ENCODE measurements at regions not wholly inside any gene's neighbourhood (a gene's known extent, or its start where the extent isn't known, plus 50 kb on each side); places are given as distances from the start of the nearest gene placed in this dataset.
"Not testable (repeated sequence)": the region's sequence is repeated elsewhere in the genome, so short reads cannot be mapped to it uniquely, and the experiment has no call there.

- peak; percentile 9 for DNase-seq (ENCODE audit: low read depth)
These were observed 1774.8 kb downstream of the ARAP2 start for GRCh38 chr4:34469516-34469915.

- no peak for DNase-seq (ENCODE audit: low read depth)
These were observed 1759.1 kb downstream of the ARAP2 start for GRCh38 chr4:34485252-34485651.

GRCh38 chr4:34486461-34487363 lies 1757.6 kb downstream of the ARAP2 start:
- DNase-seq (ENCODE audit: low read depth) = no peak

DNA sequence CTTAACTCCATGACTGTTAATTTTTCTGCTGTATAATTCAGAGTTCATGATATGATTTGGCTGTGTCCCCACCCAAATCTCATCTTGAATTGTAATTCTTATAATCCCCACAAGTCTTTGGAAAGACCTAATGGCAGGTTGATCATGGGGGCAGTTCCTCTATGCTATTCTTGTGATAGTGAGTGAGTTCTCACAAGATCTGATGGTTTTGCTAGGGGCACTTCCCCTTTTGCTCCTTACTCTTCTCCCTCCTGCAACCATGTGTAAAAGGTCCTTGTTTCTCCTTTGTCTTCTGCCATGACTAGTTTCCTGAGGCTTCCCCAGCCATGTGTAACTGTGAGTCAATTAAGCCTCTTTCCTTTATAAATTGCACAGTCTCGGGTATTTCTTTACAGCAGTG lies 1751.9 kb downstream of the ARAP2 start:
- DNase-seq (ENCODE audit: low read depth) = no peak

DNA sequence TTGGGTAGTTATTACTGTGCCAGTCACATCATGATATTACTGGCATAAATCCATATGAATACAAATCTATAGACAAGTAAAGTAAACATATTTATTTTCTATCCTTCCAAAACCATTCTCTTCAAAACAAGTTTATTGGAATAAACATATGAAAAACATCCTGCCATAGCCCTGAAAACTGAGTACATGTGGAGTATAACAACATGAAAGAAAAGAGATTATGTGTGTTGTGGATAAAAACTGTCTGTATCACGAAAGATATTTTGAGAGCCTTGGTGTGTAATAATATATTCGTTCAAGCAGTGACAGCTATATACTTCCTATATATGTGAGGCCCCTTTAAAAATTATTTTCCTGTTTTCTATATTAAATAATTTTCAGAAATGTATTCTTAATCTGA lies 1742.2 kb downstream of the ARAP2 start:
- no peak for DNase-seq (ENCODE audit: low read depth)

DNA sequence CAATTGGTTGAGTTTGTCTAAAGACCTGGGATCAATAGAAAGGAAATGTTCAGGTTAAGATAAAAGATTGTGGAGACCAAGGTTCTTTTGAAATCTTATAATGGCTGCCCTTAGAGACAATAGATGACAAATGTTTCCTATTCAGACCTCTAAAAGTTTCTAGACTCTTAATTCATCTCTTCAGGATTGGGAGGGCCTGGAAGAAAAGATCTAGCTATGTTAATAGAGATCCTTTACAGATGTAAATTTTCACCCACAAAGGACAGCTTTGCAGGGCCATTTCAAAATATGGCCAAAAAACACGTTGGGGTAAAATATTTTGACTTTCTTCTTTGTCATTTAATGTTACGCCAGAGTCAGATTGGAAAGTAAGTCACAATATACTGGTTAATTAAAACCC lies 1739.6 kb downstream of the ARAP2 start:
- DNase-seq (ENCODE audit: low read depth) = not testable (repeated sequence)

GRCh38 chr4:34506511-34507092 lies 1737.7 kb downstream of the ARAP2 start:
- DNase-seq (ENCODE audit: low read depth) = not testable (repeated sequence)

DNA sequence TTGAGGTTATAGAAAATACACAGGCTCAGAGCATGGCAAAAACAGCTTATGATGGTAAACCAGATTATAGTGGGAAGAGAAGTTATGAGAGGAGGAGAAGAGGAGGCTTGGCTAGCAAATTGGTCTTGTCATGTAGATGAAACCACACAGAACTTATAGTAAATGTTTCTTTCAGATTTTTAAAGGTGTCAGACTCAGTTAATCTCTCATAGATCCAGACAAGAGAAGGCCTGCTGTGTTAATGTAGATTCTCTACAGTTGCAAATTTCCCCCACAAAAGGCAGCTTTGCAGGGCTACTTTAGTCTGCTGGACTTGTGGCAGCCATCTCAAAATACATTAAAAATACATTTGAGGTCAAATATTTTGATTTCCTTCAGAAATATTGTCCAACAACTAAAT lies 1731.7 kb downstream of the ARAP2 start:
- no peak for DNase-seq (ENCODE audit: low read depth)

- peak; percentile 8 for DNase-seq (ENCODE audit: low read depth)
These were observed 1727.8 kb downstream of the ARAP2 start for GRCh38 chr4:34516524-34516923.

DNA sequence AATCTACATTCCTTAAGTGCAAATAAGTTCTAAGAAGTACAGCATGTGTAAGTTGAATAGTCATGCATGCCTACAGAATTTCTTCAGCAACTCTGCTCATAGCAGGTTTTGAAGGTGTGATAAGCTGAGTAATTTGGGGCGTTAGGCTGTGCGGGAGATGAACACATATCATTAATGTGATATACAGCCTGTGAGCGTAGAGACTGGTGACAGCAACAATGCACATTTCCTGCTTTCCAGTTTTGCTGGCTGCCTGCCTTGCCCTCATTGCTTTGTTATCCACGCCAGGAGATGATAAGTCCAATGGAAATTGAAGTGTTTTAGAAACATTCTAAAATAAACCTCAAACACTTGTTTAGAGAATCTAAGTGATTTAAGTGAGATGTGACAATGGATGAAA lies 1709.4 kb downstream of the ARAP2 start:
- DNase-seq (ENCODE audit: low read depth) = no peak

DNA sequence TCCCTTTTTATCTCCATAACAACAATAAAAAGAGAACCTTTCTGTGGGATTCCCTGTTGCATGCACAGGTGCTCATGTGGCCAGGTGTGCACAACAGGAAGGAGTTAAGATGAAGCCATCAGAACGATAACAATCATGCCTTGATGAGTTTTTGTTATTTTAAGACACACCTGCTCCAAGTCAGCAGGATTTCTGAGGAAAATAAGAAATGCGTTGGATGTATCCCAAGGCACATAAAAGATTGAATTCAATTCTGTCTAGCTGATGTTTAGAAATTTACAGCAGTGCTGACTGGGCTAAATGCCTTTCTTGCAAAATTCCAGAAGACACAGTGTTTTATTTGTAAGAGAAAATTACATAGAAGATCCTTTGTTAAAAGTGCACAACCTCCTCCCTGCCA lies 1678.2 kb downstream of the ARAP2 start:
- no peak for DNase-seq (ENCODE audit: low read depth)

- DNase-seq (ENCODE audit: low read depth) = no peak
These were observed 1672.3 kb downstream of the ARAP2 start for GRCh38 chr4:34572026-34572425.

- DNase-seq (ENCODE audit: low read depth) = no peak
These were observed 1629.0 kb downstream of the ARAP2 start for GRCh38 chr4:34615315-34615714.

GRCh38 chr4:34619531-34620162 lies 1624.7 kb downstream of the ARAP2 start:
- peak; percentile 66 for DNase-seq (ENCODE audit: low read depth)

DNA sequence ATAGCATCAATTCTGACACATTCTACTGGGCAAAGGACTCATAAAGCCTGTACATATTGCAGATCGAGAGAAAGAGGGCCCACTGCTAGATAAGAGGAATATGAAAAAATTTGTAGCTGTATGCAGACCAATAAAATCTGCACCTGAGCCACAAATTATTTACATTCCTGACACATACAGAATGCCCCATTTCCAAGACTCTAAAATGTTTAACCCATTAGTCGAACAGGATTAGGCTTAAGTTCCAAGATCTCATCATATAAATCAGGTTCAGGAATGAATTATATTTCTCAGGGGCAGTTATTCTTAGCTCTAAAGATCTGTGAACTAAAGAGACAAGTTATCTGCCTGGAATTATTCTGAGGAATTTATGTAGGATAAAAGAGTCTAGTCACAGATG lies 1615.8 kb downstream of the ARAP2 start:
- DNase-seq (ENCODE audit: low read depth) = no peak

DNA sequence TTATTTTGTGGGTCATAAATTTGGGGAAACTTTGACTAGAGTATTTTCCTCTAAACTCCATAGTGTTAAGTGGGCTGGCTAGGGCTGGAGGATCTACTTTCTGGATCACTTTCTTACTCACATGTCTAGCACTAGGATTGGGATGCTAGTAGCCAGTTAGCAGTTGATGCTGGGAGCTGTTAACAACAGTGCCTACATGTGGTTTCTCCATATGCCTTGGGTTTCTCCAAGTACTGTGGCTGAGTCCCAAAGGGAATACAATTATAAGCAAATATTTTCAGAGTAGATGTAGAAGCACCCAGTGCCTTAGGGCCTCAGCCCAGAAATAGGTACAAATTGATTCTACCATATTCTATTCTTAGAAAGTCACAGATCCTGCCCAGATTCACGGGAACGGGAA lies 1614.9 kb downstream of the ARAP2 start:
- no peak for DNase-seq (ENCODE audit: low read depth)

GRCh38 chr4:34633241-34633640 lies 1611.1 kb downstream of the ARAP2 start:
- no peak for DNase-seq (ENCODE audit: low read depth)

DNA sequence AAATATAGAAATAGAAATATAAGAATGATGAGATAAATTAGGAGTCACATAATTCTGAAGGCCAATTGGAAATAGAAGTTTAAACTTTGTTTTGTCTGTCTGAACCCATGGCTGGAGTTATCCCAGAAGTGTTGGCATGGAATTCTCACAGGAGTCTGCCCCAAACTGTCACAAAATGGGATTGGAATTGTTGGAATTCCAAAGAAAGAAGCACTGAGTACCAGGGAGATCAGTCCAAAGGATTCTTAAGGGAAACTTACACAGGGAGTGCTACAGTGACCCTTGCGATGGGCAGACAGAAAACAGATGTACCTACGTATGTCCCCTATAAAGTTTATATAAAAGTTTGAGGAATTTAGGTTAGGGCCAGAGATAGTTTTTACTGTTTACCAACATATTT lies 1607.7 kb downstream of the ARAP2 start:
- no peak for DNase-seq (ENCODE audit: low read depth)

- DNase-seq (ENCODE audit: low read depth) = no peak
These were observed 1600.8 kb downstream of the ARAP2 start for GRCh38 chr4:34643476-34643875.

DNA sequence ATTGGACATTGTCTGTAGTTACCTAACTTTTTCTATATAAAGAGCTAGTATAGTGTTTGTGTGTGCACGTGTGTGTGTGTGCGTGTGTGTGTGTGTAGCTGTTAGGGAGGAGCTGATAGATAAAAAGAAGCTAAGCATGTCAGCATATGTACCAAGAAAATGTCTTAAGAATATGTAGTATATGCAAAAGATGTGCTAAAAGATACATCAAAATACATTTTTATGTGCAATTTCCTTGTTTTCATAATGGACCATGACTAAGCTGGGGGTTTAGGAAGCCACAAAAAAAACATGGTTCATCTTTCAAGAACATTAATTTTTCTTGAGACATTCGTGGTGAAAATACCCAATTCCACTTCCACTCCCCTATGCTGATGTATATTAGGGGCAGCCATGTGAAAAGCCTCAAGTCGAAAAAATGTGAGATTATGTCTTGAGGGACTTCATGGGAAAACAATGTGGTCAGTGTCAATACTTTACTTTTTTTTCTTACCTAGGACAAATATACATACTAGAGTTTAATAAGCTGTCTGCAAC lies 1599.7 kb downstream of the ARAP2 start:
- peak; percentile 2 for DNase-seq (ENCODE audit: low read depth)

DNA sequence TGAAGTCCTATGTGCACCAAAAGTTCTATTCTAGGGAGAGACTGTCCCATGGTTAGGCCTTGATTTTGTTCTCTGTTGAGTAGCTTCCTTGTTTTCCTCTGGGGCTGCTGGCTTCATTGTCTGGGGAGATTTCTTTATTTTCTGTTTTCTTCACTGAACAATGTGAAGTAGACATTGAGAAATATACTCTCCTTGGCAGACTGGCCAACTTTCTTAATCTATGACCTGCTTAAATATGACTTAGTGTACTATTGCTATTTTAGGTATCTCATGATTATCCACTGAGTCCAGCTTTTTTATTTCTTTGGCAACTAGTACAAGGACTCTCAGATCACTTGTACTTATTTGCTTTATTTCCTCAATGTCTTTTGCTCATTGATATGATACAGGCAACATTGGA lies 1594.6 kb downstream of the ARAP2 start:
- no peak for DNase-seq (ENCODE audit: low read depth)

DNA sequence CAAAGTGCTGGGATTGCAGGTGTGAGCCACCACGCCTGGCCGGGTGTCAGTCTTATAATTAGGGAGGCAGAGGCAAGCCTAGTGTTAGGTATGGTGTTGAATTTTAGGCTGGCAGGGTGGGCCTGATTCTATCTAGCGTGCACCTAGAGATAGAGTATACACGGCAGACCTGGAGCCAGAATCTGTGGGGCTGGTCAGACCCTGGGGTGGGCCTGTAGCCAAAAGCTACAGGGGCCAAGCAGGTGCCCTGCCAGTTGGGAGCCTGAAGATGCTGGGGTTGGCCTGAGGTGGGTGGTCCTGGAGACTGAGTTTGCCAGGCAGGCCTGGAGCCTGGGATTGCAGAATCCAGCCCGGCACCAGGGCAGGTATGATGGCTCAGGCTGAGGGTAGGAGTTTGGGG lies 1580.3 kb downstream of the ARAP2 start:
- no peak for DNase-seq (ENCODE audit: low read depth)

GRCh38 chr4:34676400-34676799 lies 1567.9 kb downstream of the ARAP2 start:
- DNase-seq (ENCODE audit: low read depth) = no peak
